HG02588 (cell line): ENCODE measurements at regions not wholly inside any gene's neighbourhood (a gene's known extent, or its start where the extent isn't known, plus 50 kb on each side); places are given as distances from the start of the nearest gene placed in this dataset.

ENCODE experiments used
- ATAC-seq: cut with Tn5 transposase; IDR thresholded peaks from one replicate; pipeline ENCODE4 v1.9.1; 2021; ENCODE audit warnings: mild to moderate bottlenecking, moderate library complexity; ENCODE audit not compliant: unreplicated experiment

GRCh38 chr3:145815707-145816413 is 345.1 kb downstream of the PLOD2 start:
- no peak for ATAC-seq

GRCh38 chr3:145817870-145818483 is 343.0 kb downstream of the PLOD2 start:
- no peak for ATAC-seq

DNA sequence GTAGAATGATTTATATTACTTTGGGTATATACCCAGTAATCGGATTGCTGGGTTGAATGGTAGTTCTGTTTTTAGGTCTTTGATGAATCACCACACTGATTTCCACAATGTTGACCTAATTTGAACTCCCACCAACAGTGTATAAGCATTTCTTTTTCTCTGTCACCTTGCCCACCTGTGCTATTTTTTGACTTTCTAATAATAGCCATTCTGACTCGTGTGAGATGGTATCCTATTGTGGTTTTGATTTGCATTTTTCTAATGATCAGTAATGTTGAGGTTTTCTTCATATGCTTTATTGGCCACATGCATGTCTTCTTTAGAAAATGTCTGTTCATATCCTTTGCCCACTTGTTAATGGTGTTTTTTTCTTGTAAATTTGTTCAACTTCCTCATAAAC is 340.8 kb downstream of the PLOD2 start:
- ATAC-seq, result no peak

- no peak for ATAC-seq
Observed at GRCh38 chr3:145842294-145842902, 318.6 kb downstream of the PLOD2 start.

DNA sequence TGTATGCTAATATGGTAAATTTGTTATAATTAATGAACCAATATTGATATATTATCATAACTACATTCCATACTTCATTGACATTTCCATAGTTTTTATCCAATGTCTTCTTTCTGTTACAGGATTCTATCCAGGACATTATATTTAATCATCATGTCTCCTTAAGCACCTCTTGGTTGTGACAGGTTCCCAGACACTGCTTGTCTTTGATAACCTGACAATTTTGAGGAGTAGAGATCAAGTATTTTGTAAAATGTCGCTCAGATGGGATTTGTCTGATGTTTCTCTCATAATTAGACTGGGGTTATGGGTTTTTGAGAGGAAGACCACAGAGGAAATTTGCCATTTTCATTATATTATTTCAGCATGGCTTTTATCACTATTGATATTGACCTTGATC is 317.4 kb downstream of the PLOD2 start:
- ATAC-seq, result no peak

DNA sequence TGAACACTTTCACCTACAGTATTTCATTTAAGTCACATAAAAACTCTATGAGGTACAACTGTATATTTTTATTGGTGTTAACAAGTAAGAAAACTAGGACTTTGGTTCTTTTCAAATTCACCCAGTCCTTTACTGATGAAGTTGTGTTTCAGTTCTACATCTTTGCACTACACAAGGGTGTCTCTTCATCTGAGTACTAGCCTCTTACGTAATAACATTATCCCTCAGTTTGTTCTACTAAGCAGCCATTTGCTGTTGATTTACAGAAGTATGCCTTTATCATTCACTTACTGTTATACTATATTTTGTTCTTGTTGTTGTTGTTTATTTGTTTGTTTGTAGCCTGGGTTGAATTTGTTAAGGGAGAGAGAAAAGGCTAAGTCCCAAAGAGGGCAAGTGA is 311.9 kb downstream of the PLOD2 start:
- ATAC-seq, result no peak

DNA sequence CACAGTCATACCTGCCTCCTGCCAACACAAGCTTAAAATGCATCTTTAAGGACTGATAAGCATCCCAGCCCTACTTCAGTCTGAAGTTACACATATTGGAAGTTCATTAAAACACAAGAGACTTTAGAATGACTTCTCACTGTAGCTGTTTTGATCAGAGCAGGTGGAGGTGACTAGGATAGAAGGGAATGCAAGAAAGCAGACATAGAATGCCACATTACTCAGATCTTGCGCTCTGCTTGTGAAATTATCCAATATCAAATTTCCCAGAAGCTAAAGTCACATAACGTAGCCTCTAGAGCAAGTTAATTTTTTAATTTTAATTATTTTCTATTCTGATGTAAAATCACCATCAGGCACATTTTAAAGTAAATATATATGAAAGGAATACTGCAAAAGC is 306.5 kb downstream of the PLOD2 start:
- no peak for ATAC-seq

GRCh38 chr3:145857956-145858355 is 303.0 kb downstream of the PLOD2 start:
- ATAC-seq, result no peak

DNA sequence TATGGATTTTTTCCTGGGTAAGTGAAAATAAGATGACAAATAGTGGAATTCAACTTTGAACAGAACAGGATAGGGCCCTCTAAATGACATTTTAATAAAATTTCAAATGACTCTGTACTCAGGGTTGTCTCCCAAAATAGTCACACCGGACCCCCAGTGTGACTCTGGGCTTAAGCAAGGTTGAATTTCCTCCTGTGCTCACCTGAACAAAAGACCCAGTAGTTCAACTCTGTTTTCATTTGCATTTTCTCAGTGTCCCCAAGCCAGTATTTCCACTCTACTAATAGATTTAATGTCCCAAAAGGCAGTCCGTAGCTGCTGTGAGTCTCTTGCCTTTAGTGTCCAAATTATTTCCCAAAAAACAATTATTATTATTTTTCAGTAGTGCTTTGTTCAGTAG is 296.6 kb downstream of the PLOD2 start:
- ATAC-seq, result no peak

GRCh38 chr3:145865399-145866018 is 295.5 kb downstream of the PLOD2 start:
- no peak for ATAC-seq

- peak; percentile 76 for ATAC-seq
Observed at GRCh38 chr3:145869958-145870357, 291.0 kb downstream of the PLOD2 start.

- ATAC-seq, result no peak
Observed at GRCh38 chr3:145882436-145882835, 278.5 kb downstream of the PLOD2 start.

GRCh38 chr3:145889730-145890129 is 271.3 kb downstream of the PLOD2 start:
- ATAC-seq, result no peak

DNA sequence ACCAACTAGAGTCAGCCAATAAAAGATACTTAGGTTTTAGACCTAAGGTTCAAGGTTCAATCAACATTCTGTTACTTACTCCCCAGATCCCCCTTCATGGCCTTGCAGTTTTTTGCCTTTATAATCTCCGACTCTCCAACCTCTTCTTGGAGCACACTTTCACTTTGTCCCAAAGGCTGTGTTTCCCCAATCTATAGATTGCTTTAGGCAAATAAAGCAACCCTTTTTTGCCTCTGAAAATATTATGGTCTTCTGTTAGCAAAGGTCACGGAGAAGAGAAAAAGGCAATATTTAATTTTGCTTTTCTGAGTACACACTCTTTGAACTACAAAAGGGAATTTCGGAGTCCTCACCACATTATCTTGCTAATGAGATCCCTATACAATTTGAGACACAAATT is 268.1 kb downstream of the PLOD2 start:
- ATAC-seq, result no peak

- ATAC-seq, result no peak
Observed at GRCh38 chr3:145893331-145893730, 267.7 kb downstream of the PLOD2 start.

- no peak for ATAC-seq
Observed at GRCh38 chr3:145898487-145898886, 262.5 kb downstream of the PLOD2 start.

DNA sequence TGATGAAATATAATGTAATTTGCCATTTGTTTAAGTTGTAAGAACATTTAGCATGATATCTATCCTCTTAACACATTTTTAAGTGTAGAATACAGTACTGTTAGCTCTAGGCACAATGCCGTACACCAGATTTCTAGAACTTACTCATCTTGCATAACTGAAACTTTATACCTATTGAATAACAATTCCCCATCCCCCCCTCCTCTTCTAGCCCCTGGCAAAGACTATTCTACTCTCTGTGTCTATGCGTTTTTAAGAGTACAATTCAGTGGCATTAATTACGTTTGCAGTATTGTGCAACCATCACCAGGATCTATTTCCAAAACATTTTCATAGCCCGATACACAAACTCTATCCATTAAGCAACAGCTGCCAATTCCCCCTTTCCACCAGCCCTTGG is 261.7 kb downstream of the PLOD2 start:
- no peak for ATAC-seq

DNA sequence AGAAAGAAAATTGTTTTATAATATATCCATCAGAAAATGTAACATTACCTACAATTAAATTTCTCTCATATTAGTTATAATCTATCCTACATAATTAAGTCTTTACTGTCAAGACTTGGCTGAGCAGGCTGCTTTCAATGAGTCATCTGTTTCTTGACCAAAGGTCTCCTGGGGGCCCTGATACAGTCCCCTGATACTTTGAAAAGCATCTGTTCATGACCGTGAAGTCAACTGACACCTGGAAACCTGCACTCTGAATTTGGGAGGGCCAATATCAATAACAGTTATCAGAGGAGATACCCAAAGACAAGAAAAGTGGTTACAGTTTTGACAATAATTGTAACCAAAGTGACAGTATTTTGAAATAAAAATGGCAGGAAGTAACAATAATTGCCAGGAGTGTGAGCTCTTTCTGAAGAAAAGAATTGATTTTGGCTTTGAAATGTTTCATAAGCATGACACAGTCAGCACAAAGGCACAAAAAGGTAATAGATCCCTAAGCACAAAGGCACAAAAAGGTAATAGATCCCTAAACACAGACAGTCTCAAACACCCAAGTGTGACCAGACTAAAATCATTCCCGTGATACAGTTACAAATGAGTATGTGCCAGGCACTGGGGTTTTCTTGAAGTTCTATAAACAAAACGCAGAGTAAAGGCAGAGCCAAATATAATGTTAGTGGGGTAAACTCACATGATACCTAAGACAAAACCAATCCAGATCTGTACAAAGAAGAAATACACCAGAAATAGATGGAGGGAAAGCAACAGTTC is 260.7 kb downstream of the PLOD2 start:
- ATAC-seq, result peak; percentile 76

- no peak for ATAC-seq
Observed at GRCh38 chr3:145902166-145902565, 258.8 kb downstream of the PLOD2 start.

- ATAC-seq, result no peak
Observed at GRCh38 chr3:145903472-145904013, 257.4 kb downstream of the PLOD2 start.

- no peak for ATAC-seq
Observed at GRCh38 chr3:145904138-145904537, 256.8 kb downstream of the PLOD2 start.
